OCI-M1 (cell line): ENCODE measurements at regions not wholly inside any gene's neighbourhood (a gene's known extent, or its start where the extent isn't known, plus 50 kb on each side); places are given as distances from the start of the nearest gene placed in this dataset.
A peak's percentile ranks its signal among the peaks of the same experiment; 100 is the strongest.

Source experiments
- DNase-seq: peaks from one replicate; lab custom pipeline; 2025; lab: John Stamatoyannopoulos, UW

DNA sequence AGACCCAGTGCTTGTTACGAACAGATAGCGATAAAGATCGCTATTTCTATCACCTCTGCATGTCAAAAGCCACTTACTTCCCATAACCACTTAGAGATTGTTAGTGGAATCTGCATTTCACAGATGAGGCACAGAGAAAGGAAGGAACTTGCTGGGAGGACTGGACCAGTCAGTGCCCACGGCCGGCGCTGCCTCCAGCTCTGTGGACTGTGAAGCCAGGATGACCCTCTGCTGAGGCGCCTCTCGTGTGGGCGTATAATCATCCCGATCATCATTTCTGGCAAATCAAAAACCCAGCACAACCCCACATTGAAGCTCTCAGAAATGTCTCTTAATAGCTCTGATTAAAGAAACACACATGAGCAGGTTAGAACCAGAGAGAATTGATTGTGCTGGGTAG lies 61.5 kb upstream of the ADRA2C start:
- DNase-seq = peak; percentile 3

DNA sequence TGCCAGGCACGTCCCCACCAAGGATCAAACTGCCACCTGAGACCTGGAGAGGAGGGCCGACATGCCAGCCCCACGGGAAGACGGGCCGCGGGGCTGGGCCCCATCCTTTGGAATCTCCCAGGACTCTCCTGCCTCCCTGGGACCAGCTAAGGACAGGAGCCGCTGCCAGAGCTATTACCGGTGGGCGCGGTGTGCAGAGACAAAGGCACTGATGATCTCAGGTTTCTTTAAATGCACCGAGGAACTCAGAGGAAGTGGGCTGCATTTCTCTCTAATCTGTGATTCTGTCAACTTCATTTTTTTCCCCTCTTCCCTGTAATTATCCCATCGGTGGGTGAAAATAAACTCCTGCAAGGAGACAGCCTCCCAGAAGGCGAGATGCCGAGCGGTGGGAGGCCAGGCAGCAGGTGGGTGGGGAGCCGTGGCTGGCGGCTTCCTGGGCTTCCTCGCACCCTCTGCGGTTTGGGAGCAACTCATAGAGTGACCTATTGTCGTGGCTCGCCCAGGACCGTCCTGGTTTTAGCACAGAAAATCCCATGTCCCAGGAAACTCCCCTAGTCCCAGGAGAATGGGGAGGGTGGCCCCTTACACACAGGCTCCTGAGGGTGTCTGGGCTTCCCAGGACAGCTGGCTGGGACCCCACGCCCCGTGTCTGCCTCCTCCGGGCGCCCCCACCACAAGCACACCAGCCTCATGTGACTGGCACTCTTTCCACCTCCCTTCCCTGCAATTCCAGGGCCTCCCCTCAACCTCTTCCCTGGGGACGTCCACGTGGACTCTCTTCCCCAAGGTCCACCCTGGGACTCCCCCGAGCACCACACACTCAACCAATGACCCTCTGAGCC lies 62.3 kb upstream of the ADRA2C start:
- no peak for DNase-seq

- no peak for DNase-seq
Observed at GRCh38 chr4:3703343-3703676, 62.9 kb upstream of the ADRA2C start.

- DNase-seq = no peak
Observed at GRCh38 chr4:3702561-3703221, 63.5 kb upstream of the ADRA2C start.

- DNase-seq = no peak
Observed at GRCh38 chr4:3701736-3702560, 64.2 kb upstream of the ADRA2C start.

DNA sequence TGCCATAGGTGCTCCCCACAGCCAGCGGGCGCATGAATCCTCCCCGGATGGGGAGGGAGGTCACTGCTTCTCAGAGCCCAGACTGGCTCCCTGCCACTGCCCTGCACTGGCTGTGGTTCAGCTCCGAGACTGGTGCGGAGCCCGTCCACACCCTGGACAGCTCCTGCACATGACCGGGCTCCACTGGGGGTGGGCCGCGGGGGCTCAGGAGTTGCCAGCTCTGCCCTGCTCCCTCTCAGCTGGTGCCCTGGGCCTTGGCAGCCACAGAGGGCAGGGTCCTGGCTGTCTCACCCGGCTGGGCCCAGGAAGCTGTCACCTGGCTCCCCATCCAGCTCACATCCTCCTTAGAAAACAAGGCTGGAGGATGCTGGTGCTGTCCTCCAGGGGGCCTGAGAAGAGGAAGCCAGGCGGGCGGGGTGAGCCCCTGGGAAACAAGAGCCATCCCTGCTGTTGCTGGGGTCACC lies 64.9 kb upstream of the ADRA2C start:
- DNase-seq = no peak

GRCh38 chr4:3700736-3701135 lies 65.4 kb upstream of the ADRA2C start:
- no peak for DNase-seq

GRCh38 chr4:3700223-3700622 lies 66.0 kb upstream of the ADRA2C start:
- DNase-seq = no peak

- no peak for DNase-seq
Observed at GRCh38 chr4:3699678-3700077, 66.5 kb upstream of the ADRA2C start.

- DNase-seq = no peak
Observed at GRCh38 chr4:3699261-3699660, 66.9 kb upstream of the ADRA2C start.

DNA sequence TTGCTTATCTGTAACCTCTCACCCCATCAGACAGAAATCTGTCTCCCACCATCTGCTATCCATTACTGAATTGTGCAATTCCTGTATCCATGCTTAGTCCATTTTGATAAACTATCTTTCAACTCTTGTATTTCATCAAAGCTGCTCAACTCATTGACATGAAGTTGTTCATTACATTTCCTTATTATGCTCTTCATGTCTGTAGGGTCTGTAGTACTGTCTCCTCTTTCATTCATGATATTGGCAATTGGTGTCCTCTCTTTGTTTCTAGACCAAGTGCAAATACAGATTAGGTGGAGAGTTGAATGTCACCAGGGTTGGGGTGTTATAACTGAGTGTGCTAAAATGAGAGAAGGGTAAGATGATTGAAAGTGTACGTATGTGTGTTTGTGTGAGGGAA lies 69.2 kb upstream of the ADRA2C start:
- no peak for DNase-seq

DNA sequence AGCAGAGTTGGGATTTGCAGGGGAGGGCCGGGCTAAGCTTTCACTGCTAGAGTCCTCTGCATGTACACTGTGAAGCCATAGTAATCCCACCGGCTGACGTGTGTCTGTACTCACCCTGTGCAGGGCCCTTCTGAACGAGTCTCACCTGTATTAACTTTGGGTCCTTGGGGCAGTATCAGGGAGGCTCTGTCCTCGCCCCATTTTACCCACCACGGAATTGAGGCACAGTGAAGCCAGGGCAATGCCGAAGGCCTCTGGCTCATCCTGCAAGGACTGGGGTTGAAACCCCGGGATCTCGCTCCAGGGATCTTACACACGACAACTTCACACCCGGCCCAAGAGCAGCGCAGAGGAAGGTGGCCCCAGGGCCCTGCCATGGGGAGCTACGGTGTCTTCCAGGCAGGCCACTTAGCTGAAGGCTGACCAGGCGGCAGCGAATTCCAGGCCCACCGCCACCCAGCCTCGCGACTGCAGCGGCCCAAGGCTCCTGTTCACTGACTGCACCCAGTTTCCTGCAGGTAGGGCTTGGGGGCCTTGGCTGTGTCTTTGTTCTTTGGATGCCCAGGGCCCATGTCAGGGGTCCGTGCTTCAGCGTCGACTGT lies 75.5 kb upstream of the ADRA2C start:
- no peak for DNase-seq

DNA sequence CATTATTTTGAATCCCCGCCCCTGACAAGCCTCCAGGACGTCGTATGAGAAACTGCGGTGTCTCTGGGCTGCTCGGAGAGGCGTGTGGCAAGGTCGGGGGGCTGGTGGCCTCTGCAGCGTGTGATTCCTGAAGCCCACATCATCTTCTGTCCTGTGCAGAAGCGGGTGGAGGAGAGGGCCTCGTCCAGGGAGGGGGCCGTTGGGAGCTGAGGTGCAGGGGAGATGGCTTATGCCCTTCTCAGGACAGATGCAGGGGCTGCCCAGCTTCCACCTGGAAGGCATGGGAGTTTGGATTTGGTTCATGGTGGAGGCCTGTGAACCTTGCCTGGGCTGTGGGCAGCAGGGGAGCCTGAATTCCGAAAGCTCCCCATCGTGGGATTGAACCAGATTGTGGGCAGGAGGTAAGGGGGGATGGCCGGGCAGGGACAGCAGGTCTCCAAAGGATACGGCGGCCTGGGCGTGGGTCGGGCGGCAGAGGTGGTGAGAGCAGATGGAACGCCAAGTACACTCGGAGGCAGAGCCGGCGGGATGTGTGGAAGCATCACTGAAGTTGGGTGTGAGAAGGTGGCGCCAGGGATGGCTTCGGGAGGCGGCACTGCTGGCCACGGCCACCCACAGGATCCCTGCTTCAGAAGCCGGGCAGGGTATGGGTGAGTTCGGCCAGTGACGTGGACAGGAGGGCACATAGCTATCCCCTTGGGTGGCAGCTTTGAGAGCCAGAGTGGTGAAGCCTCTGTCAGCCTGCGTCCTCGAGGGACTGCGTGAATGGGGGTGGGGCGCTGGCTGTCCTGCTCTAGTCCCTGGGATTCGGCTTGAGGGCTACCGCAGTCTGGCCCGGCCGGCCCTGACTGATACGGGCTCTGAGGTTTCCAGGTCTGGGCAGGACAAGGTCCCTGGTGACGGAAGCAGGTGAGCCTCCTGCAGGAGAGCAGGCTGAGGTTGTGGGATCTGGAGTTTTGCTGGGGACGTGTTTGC lies 76.3 kb upstream of the ADRA2C start:
- no peak for DNase-seq

GRCh38 chr4:3689006-3689405 lies 77.2 kb upstream of the ADRA2C start:
- DNase-seq = no peak

- no peak for DNase-seq
Observed at GRCh38 chr4:3688018-3688998, 77.9 kb upstream of the ADRA2C start.

- DNase-seq = no peak
Observed at GRCh38 chr4:3687538-3687937, 78.6 kb upstream of the ADRA2C start.

GRCh38 chr4:3686753-3687152 lies 79.4 kb upstream of the ADRA2C start:
- DNase-seq = no peak

- DNase-seq = no peak
Observed at GRCh38 chr4:3685081-3685645, 81.0 kb upstream of the ADRA2C start.

DNA sequence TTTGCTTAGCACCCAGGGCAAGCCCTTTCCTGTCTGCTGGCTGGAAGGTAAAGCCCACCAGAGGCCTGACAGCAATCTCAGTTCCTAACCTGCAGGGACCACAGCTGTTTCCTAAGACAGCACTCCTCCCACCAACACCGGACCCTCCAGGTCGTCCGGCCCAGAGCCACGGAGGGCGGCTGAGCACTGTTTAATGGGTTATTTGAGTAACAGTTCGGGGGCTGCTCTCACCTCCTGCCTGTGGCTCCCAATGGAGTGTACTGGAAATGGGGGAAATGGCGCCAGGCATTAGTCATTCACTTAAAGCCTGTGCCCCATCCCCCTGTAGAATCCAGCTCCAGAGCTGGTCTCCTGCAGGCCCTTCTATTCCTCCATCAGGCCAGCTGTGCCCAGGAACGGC lies 81.6 kb upstream of the ADRA2C start:
- no peak for DNase-seq
